T-cell (primary cell): ENCODE measurements at regions not wholly inside any gene's neighbourhood (a gene's known extent, or its start where the extent isn't known, plus 50 kb on each side); places are given as distances from the start of the nearest gene placed in this dataset.

Source experiments
- ATAC-seq, 4 experiments: fragments of 200-7000 bp in 3 of 4; fragments of 150-1000 bp in 1 of 4; cut with Tn5 transposase; replicated peaks in 1 of 4; 1 replicate in 3 of 4; 2 replicates in 1 of 4; pipeline ENCODE4 v1.10.0; 2021; ENCODE audit warnings: moderate library complexity in 3 of 4, mild to moderate bottlenecking in 2 of 4, moderate number of reproducible peaks in 1 of 4
- CTCF ChIA-PET, 2 donors: fragments of 300-600 bp; sonication (Branson Sonifier 250); formaldehyde crosslinking; loops; one replicate each; lab custom pipeline; 2022; ENCODE audit warnings: antibody characterized with exemption in 2 of 2; lab: Charles Lee
- POLR2A ChIA-PET, 2 donors: fragments of 300-600 bp; sonication (Branson Sonifier 250); formaldehyde crosslinking; loops; one replicate each; lab custom pipeline; 2022; ENCODE audit warnings: antibody characterized with exemption in 2 of 2; lab: Charles Lee
- DNase-seq, 35 experiments: peaks; one replicate each; pipeline versions ENCODE4 v3.0.0 to v3.0.0-alpha.2; 2013 to 2023
- H3K27ac ChIP-seq: one replicate; pipeline ENCODE4 v1.5.1; 2013; ENCODE audit warnings: low read length
- H3K27me3 ChIP-seq, 2 experiments: replicated peaks in 1 of 2; 1 replicate in 1 of 2; 2 replicates in 1 of 2; pipeline versions ENCODE4 v1.6.1 to v1.7.0; 2013; ENCODE audit warnings: low read length in 1 of 2, mixed read lengths in 1 of 2; ENCODE audit not compliant: control insufficient read depth in 2 of 2, insufficient read depth in 2 of 2; ENCODE audit errors: extremely low read depth in 1 of 2
- H3K36me3 ChIP-seq, 2 donors: 1 replicate in 1 of 2; 2 replicates in 1 of 2; pipeline versions ENCODE4 v1.6.1 to v1.7.0; 2013; ENCODE audit warnings: low read length in 1 of 2; ENCODE audit not compliant: control insufficient read depth in 2 of 2, insufficient read depth in 1 of 2; ENCODE audit errors: extremely low read depth in 1 of 2
- H3K4me1 ChIP-seq, 2 experiments: 1 replicate in 1 of 2; 2 replicates in 1 of 2; pipeline versions ENCODE4 v1.6.1 to v1.7.0; 2013; ENCODE audit warnings: low read length in 2 of 2, mixed read lengths in 1 of 2; ENCODE audit not compliant: insufficient read depth in 2 of 2, control insufficient read depth in 1 of 2; ENCODE audit errors: extremely low read depth in 1 of 2
- H3K4me3 ChIP-seq, 2 donors: 1 replicate in 1 of 2; 2 replicates in 1 of 2; pipeline versions ENCODE4 v1.5.1 to v1.7.0; 2013; ENCODE audit warnings: mild to moderate bottlenecking in 2 of 2, low read length in 1 of 2, moderate library complexity in 1 of 2; ENCODE audit not compliant: control insufficient read depth in 1 of 2; ENCODE audit errors: extremely low read depth in 1 of 2
- H3K9me3 ChIP-seq: 2 replicates; pipeline ENCODE4 v1.7.0; 2013
- H3K27ac Mint-ChIP-seq, 2 donors: one replicate each; pipeline ENCODE4 v1.8.0; 2020 to 2021; ENCODE audit warnings: mild to moderate bottlenecking in 2 of 2, mixed read lengths in 2 of 2
- H3K27me3 Mint-ChIP-seq, 2 donors: one replicate each; pipeline ENCODE4 v1.8.0; 2021 to 2022; ENCODE audit warnings: mixed read lengths in 2 of 2
- H3K36me3 Mint-ChIP-seq: one replicate; pipeline ENCODE4 v1.8.0; 2021; ENCODE audit warnings: mixed read lengths
- H3K4me1 Mint-ChIP-seq, 3 donors: one replicate each; pipeline ENCODE4 v1.8.0; 2020 to 2022; ENCODE audit warnings: mixed read lengths in 3 of 3, mild to moderate bottlenecking in 1 of 3
- H3K4me3 Mint-ChIP-seq, 3 donors: one replicate each; pipeline ENCODE4 v1.8.0; 2020 to 2022; ENCODE audit warnings: mild to moderate bottlenecking in 3 of 3, mixed read lengths in 3 of 3, moderate library complexity in 3 of 3
- H3K9me3 Mint-ChIP-seq, 3 donors: one replicate each; pipeline ENCODE4 v1.8.0; 2020 to 2022; ENCODE audit warnings: mixed read lengths in 3 of 3
- WGBS: methylation state at CpG from one replicate; pipeline ENCODE4 v1.1.5; 2013; ENCODE audit warnings: missing lambda C conversion rate; ENCODE audit not compliant: insufficient coverage; 5-methylcytosine and 5-hydroxymethylcytosine counted together

- H3K27me3 ChIP-seq = no peaks in the 10 kb centered on the region
- no peak overlapping the region for H3K4me3 ChIP-seq
- Mint-ChIP-seq H3K9me3 (no peaks in the 10 kb centered on the region), H3K4me1 (no peaks in the 10 kb centered on the region), H3K27me3 (no peaks in the 10 kb centered on the region), H3K4me3 (no peak overlapping the region), H3K36me3 (no peaks in the 10 kb centered on the region), H3K27ac (no peak overlapping the region)
- ATAC-seq (no peak), DNase-seq (no peak)
- ChIA-PET CTCF (no interaction called here), POLR2A (no interaction called here)
- no peaks in the 10 kb centered on the region for H3K9me3 ChIP-seq
- no CpG with 5 or more reads among the region's 3 CpGs for WGBS
- H3K27ac ChIP-seq = no peak overlapping the region
- no peaks in the 10 kb centered on the region for H3K4me1 ChIP-seq
- no peaks in the 10 kb centered on the region for H3K36me3 ChIP-seq
These were observed 57.1 kb upstream of the LIN7C start for GRCh38 chr11:27563641-27564040.

DNA sequence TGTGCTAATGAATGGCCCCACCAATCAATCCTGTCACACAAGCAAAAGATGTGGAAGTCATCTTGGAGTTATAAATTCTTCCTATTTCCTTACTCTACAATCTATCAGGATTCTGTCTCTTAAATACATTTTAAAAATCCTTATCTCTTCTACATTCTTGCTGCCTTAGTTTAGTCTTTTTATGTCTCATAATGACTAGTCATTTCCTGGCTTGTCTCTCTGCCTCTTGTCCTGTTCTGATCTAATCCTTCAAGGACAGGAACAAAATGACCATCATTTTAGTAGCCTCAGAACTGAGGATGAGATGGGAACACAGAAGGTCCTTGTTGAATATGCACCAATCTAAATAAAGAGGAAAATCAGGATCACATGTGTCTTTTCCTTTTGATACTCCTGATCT is 56.6 kb upstream of the LIN7C start:
- H3K27ac Mint-ChIP-seq = no peak overlapping the region
- no peaks in the 10 kb centered on the region for H3K4me1 Mint-ChIP-seq
- no peaks in the 10 kb centered on the region for H3K9me3 Mint-ChIP-seq
- POLR2A ChIA-PET = no interaction called here
- Histone ChIP-seq H3K27me3 (no peaks in the 10 kb centered on the region), H3K4me1 (no peaks in the 10 kb centered on the region), H3K4me3 (no peak overlapping the region), H3K9me3 (no peaks in the 10 kb centered on the region), H3K27ac (no peak overlapping the region), H3K36me3 (no peaks in the 10 kb centered on the region)
- H3K27me3 Mint-ChIP-seq = no peaks in the 10 kb centered on the region
- ATAC-seq = no peak
- DNase-seq = no peak
- CTCF ChIA-PET = no interaction called here
- no peaks in the 10 kb centered on the region for H3K36me3 Mint-ChIP-seq
- H3K4me3 Mint-ChIP-seq = no peak overlapping the region

DNA sequence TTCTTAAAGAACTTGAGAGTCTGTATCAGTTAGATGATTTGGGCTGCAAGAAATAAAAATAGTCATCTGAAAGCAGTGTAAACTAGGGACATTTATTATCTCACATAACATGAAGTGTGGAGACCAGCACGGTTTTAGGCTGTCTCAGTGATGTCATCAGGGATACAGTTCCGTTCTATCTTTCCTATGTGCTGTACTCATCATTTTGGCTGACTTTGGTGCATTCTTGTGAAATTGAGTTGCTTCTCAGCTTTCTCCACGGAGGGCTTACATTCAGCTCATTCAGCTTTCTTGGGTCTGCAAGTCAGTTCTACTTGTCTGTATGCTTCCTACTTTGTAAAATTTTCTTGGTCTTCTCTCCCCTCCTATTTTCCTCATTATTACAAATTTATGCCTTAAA is 51.8 kb upstream of the LIN7C start:
- H3K4me3 ChIP-seq = no peak overlapping the region
- CTCF ChIA-PET = no interaction called here
- H3K4me3 Mint-ChIP-seq = no peak overlapping the region

DNA sequence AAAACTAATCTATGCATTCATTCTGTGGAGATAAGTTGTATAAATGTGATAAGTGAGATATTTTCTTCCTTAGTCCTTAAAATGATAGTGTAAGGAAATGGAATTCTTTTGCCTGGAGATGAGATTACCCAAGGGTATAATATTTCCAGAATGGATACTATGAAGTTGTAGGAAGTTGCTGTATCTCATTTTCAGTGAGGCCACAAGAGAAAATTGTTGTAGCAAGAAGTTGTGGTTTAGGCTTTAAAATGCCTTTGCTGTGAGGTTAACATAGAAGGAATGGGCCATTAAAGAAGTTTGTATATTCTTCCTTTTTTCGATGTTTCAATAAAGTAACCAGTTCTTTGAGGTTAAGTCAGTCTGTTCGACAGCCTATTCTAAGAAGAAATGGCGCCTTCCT is 50.7 kb upstream of the LIN7C start:
- no peak for ATAC-seq
- Histone ChIP-seq H3K27ac (no peak overlapping the region), H3K27me3 (no peaks in the 10 kb centered on the region), H3K36me3 (no peaks in the 10 kb centered on the region), H3K9me3 (no peaks in the 10 kb centered on the region), H3K4me1 (no peaks in the 10 kb centered on the region), H3K4me3 (no peak overlapping the region)
- no peaks in the 10 kb centered on the region for H3K27me3 Mint-ChIP-seq
- POLR2A ChIA-PET = no interaction called here
- no peak for DNase-seq
- H3K9me3 Mint-ChIP-seq = no peaks in the 10 kb centered on the region
- CTCF ChIA-PET = no interaction called here
- no peaks in the 10 kb centered on the region for H3K4me1 Mint-ChIP-seq
- no peak overlapping the region for H3K27ac Mint-ChIP-seq
- H3K36me3 Mint-ChIP-seq = no peaks in the 10 kb centered on the region
- H3K4me3 Mint-ChIP-seq = no peak overlapping the region
- WGBS = 100% methylated on average over 1 of the region's 3 CpGs

More for the DNA sequence above, 51.8 kb upstream of the LIN7C start:
- 94% methylated on average over 2 of the region's 3 CpGs for WGBS
- H3K27ac Mint-ChIP-seq = no peak overlapping the region
- H3K36me3 ChIP-seq = no peaks in the 10 kb centered on the region
- H3K27me3 ChIP-seq = no peaks in the 10 kb centered on the region
- POLR2A ChIA-PET = no interaction called here
- no peaks in the 10 kb centered on the region for H3K9me3 ChIP-seq
- DNase-seq = no peak
- ATAC-seq = no peak
- no peaks in the 10 kb centered on the region for H3K4me1 Mint-ChIP-seq
- no peak overlapping the region for H3K27ac ChIP-seq
- H3K27me3 Mint-ChIP-seq = no peaks in the 10 kb centered on the region
- H3K4me1 ChIP-seq = no peaks in the 10 kb centered on the region
- H3K36me3 Mint-ChIP-seq = no peaks in the 10 kb centered on the region
- no peaks in the 10 kb centered on the region for H3K9me3 Mint-ChIP-seq
